CD4-positive, alpha-beta memory T cell (primary cell): ENCODE measurements at regions not wholly inside any gene's neighbourhood (a gene's known extent, or its start where the extent isn't known, plus 50 kb on each side); places are given as distances from the start of the nearest gene placed in this dataset.
"Not testable (repeated sequence)": the region's sequence is repeated elsewhere in the genome, so short reads cannot be mapped to it uniquely, and the experiment has no call there.

ENCODE experiments used
- CTCF ChIA-PET: fragments of 350-600 bp; sonication (Branson Sonifier 250); formaldehyde crosslinking; loops from one replicate; lab custom pipeline; 2021; ENCODE audit warnings: inconsistent platforms; ENCODE audit not compliant: partially characterized antibody; lab: Charles Lee
- POLR2A ChIA-PET: fragments of 350-600 bp; sonication (Branson Sonifier 250); formaldehyde crosslinking; loops from one replicate; lab custom pipeline; 2021; ENCODE audit not compliant: partially characterized antibody; lab: Charles Lee
- DNase-seq, 5 donors: peaks; one replicate each; pipeline versions ENCODE4 v3.0.0 to v3.0.0-alpha.2; 2020 to 2022; ENCODE audit warnings: mixed read lengths in 1 of 5
- H3K27ac ChIP-seq: one replicate; pipeline ENCODE4 v1.7.0; 2013; ENCODE audit warnings: low read depth, low read length
- H3K27me3 ChIP-seq: 2 replicates; pipeline ENCODE4 v1.7.0; 2013; ENCODE audit warnings: mild to moderate bottlenecking, low read length, moderate library complexity; ENCODE audit not compliant: insufficient read depth
- H3K36me3 ChIP-seq: 2 replicates; pipeline ENCODE4 v1.7.0; 2013; ENCODE audit warnings: mild to moderate bottlenecking, low read length, moderate library complexity; ENCODE audit not compliant: insufficient read depth
- H3K4me1 ChIP-seq: 2 replicates; pipeline ENCODE4 v1.7.0; 2013; ENCODE audit warnings: mild to moderate bottlenecking, low read length, moderate library complexity; ENCODE audit not compliant: insufficient read depth
- H3K4me3 ChIP-seq, 2 donors: one replicate each; pipeline ENCODE4 v1.7.0; 2013; ENCODE audit warnings: low read length in 2 of 2, mild to moderate bottlenecking in 1 of 2
- H3K9me3 ChIP-seq, 2 donors: one replicate each; pipeline ENCODE4 v1.7.0; 2013; ENCODE audit warnings: low read length in 2 of 2, control low read depth in 1 of 2; ENCODE audit not compliant: control insufficient read depth in 1 of 2
- H3K27ac Mint-ChIP-seq, 7 donors: one replicate each; pipeline ENCODE4 v1.8.0; 2020 to 2021; ENCODE audit warnings: mixed read lengths in 7 of 7, mild to moderate bottlenecking in 6 of 7, inconsistent platforms in 3 of 7, moderate library complexity in 3 of 7
- H3K27me3 Mint-ChIP-seq, 2 donors: one replicate each; pipeline ENCODE4 v1.8.0; 2020 to 2021; ENCODE audit warnings: mixed read lengths in 2 of 2
- H3K36me3 Mint-ChIP-seq, 2 donors: one replicate each; pipeline ENCODE4 v1.8.0; 2020 to 2021; ENCODE audit warnings: mixed read lengths in 2 of 2, inconsistent platforms in 1 of 2, mild to moderate bottlenecking in 1 of 2
- H3K4me1 Mint-ChIP-seq, 4 donors: one replicate each; pipeline ENCODE4 v1.8.0; 2020 to 2021; ENCODE audit warnings: mixed read lengths in 4 of 4, mild to moderate bottlenecking in 1 of 4
- H3K4me3 Mint-ChIP-seq, 8 donors: one replicate each; pipeline ENCODE4 v1.8.0; 2020 to 2021; ENCODE audit warnings: mixed read lengths in 8 of 8, mild to moderate bottlenecking in 7 of 8, moderate library complexity in 6 of 8, inconsistent platforms in 3 of 8
- H3K9me3 Mint-ChIP-seq, 8 donors: one replicate each; pipeline ENCODE4 v1.8.0; 2020 to 2021; ENCODE audit warnings: mixed read lengths in 8 of 8, mild to moderate bottlenecking in 5 of 8, inconsistent platforms in 3 of 8, moderate library complexity in 1 of 8
- intact Hi-C: fragments of 100-400 bp; cut with micrococcal nuclease; formaldehyde crosslinking; loops from one replicate; pipeline ENCODE4 v1.15.1; 2023

DNA sequence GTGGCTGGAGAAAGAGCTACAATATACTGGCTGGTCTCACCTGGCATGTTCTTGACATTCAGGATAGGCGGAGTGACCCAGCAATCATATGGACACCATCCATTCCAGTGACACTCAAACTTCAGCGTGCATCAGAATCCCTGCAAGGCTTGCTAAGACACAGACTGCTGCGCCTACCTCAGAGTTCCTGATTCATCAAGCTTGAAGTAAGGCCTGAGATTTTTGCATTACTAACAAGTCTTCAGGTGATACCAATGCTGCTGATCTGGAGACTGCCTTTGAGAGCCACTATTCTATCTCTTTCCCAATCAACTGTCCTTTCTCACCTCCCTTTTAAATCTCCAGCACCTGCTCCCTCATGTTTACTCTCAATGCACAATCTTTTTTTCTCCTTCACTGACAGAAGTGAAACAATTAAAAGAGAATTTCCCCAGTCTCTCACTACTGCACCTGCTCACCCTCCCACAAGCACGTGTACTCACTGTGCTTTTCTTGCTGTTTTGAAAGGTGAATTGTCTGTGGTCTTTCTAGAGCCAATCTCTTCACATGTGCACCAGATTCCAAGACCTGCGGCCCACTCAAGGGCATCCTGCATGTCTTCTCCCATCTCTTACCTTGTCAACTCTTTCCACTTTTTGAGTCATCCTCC is 519.2 kb downstream of the TTLL7 start:
- H3K27ac Mint-ChIP-seq, intact Hi-C loops, H3K36me3 Mint-ChIP-seq, H3K27me3 Mint-ChIP-seq, DNase-seq, H3K4me3 Mint-ChIP-seq, H3K27me3 ChIP-seq, H3K4me1 ChIP-seq, CTCF ChIA-PET, H3K36me3 ChIP-seq, H3K9me3 Mint-ChIP-seq, POLR2A ChIA-PET, H3K4me3 ChIP-seq, H3K27ac ChIP-seq, H3K9me3 ChIP-seq, H3K4me1 Mint-ChIP-seq: not testable (repeated sequence)

DNA sequence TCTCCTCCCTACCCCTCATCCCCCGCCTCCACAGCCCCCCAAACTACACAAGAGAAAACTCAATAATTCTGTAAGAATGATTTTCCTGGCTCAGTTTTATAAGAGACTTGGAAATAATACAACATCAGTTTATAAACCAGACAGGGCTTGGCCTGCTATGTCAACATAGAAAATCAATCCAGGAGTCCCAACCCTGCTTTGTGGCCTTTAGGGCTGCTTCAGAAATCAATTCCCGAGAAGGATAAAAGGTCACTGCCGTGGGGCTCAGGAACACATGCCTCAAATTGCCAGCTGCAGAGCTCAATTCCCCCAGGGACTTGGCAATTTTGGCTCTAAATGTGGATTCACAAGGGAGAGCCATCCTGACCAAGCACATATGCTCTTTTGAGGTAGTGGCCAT is 520.8 kb downstream of the TTLL7 start:
- H3K27ac Mint-ChIP-seq, H3K36me3 ChIP-seq, DNase-seq, H3K36me3 Mint-ChIP-seq, POLR2A ChIA-PET, H3K4me1 ChIP-seq, H3K4me3 ChIP-seq, H3K4me1 Mint-ChIP-seq, intact Hi-C loops, CTCF ChIA-PET, H3K27ac ChIP-seq, H3K9me3 Mint-ChIP-seq, H3K9me3 ChIP-seq, H3K4me3 Mint-ChIP-seq, H3K27me3 Mint-ChIP-seq, H3K27me3 ChIP-seq: not testable (repeated sequence)

DNA sequence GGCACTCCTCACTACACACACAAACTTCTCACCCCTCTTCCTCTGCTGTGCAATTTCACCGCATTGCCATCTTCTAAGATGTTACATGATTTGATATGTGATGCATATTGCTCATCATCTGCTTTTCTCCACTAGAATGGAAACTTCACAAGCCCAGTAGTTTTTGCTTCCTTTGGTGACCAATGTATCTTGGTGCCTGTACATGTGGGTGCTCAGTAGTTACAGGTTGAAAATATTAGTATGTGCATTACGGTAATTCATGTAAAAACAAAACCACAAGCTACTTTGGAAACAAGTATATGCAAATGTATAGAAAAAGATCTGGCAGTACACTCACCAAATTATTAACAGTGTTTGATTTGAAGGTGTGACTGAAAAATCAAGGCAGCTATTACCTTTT is 522.4 kb downstream of the TTLL7 start:
- H3K27ac ChIP-seq, H3K36me3 Mint-ChIP-seq, H3K27me3 Mint-ChIP-seq, CTCF ChIA-PET, POLR2A ChIA-PET, DNase-seq, H3K4me3 Mint-ChIP-seq, H3K36me3 ChIP-seq, H3K4me3 ChIP-seq, intact Hi-C loops, H3K9me3 ChIP-seq, H3K27ac Mint-ChIP-seq, H3K4me1 Mint-ChIP-seq, H3K27me3 ChIP-seq, H3K4me1 ChIP-seq, H3K9me3 Mint-ChIP-seq: not testable (repeated sequence)

DNA sequence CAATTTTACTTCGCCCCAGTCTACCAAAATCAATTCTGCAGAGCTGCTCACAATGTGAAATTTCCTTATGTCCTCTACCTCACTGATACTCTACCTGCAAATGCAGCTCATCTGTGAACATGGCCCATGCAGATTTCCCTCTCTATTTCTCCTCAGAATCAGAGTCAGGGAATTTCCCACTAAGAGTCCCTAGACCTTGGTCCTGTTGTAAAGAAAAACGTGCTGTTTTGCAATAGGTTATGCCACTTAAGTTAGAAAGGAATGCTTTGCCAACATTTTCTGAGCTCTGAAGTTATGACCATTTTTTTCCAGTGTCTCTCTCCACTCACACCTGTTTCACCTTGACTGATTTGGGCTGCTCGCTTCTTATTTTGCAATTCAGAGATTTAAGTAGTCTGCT is 524.0 kb downstream of the TTLL7 start:
- intact Hi-C loops, H3K4me3 Mint-ChIP-seq, H3K27me3 Mint-ChIP-seq, H3K9me3 Mint-ChIP-seq, H3K36me3 Mint-ChIP-seq, H3K27ac ChIP-seq, CTCF ChIA-PET, POLR2A ChIA-PET, H3K27me3 ChIP-seq, H3K36me3 ChIP-seq, H3K9me3 ChIP-seq, DNase-seq, H3K4me1 ChIP-seq, H3K4me3 ChIP-seq, H3K4me1 Mint-ChIP-seq: not testable (repeated sequence)
- peak overlapping the region in 1 of 7 donors; percentile 53 for H3K27ac Mint-ChIP-seq

DNA sequence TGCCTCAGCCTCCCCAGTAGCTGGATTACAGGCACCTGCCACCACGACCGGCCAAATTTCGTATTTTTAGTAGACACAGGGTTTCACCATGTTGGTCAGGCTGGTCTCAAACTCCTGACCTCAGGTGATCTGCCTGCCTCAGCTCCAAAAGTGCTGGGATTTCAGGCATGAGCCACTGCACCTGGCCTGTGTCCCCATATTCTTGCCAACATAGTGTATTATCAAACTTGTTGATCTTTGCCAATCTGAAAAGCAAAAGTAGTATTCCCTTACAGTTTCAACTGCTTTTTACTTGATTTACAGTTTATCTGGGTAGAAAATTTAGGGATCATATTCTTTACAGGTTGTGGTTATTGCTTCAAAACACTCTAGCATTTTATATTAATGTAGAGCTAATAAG is 524.9 kb downstream of the TTLL7 start:
- H3K4me1 ChIP-seq, DNase-seq, H3K4me3 Mint-ChIP-seq, H3K36me3 ChIP-seq, H3K4me3 ChIP-seq, H3K27me3 ChIP-seq, H3K27ac ChIP-seq, POLR2A ChIA-PET, H3K9me3 ChIP-seq, H3K9me3 Mint-ChIP-seq, intact Hi-C loops, CTCF ChIA-PET, H3K27ac Mint-ChIP-seq, H3K36me3 Mint-ChIP-seq, H3K27me3 Mint-ChIP-seq, H3K4me1 Mint-ChIP-seq: not testable (repeated sequence)

DNA sequence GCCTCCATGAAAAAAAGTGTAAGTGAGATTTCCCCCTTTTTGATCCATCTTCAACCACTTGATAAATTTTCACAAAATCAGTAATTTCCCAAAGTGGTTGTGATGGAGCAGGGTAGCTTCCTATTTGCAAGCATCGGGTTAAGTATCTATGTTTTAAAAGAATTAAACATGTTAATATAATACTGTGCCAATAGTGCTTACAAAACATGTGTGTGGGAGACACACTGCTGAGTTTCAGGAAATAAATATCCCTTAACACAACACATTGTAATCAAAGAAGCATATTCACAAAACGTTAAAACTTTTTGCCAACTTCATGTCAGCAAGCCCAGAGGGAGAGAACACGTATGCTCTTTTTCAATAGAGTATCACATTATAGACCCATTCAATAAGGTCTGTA is 526.9 kb downstream of the TTLL7 start:
- H3K27me3 ChIP-seq, intact Hi-C loops, H3K4me3 ChIP-seq, DNase-seq, H3K9me3 ChIP-seq, H3K27me3 Mint-ChIP-seq, H3K27ac Mint-ChIP-seq, H3K4me3 Mint-ChIP-seq, H3K9me3 Mint-ChIP-seq, H3K4me1 ChIP-seq, H3K27ac ChIP-seq, H3K36me3 ChIP-seq, POLR2A ChIA-PET, CTCF ChIA-PET, H3K4me1 Mint-ChIP-seq, H3K36me3 Mint-ChIP-seq: not testable (repeated sequence)

DNA sequence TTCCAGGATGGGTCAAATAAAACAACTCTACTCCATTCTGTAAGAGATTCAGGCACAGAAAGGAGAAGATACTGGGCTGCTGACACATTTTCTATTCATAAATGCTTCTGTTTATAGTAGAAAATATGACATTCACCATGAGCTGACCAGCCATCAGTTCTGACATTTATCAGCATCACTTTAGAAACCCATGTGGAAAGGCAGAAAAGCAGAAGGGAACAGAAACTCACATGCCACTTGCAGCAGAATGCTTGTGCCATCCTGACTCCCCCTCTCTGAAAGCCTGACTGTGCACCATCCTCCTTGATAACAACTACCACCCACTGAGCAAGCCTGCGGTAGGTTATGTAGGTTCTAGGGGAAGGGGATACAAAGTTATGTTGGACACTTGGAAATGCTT is 527.7 kb downstream of the TTLL7 start:
- H3K27ac ChIP-seq, POLR2A ChIA-PET, CTCF ChIA-PET, H3K4me1 Mint-ChIP-seq, H3K4me3 ChIP-seq, H3K27me3 Mint-ChIP-seq, H3K4me1 ChIP-seq, H3K9me3 Mint-ChIP-seq, H3K4me3 Mint-ChIP-seq, intact Hi-C loops, H3K27me3 ChIP-seq, H3K36me3 Mint-ChIP-seq, H3K9me3 ChIP-seq, H3K36me3 ChIP-seq, DNase-seq, H3K27ac Mint-ChIP-seq: not testable (repeated sequence)

DNA sequence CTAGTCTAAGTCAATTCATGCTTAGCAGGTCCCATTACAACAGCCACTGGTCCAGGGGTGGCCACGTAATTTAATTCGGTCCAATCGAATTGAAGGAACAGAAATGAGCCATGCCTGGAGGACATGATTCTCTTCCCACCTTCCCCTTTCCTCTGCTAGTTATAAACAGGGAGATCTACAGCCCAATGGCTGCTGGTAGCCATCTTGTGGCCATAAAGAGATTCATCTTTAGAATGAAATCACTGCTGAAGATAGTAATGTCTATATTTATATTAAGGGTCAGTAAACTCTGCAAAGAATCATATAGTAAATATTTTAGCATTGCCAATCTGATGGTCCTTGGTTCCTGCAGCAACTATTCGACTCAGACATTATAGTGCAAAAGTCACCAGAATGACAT is 530.6 kb downstream of the TTLL7 start:
- H3K9me3 Mint-ChIP-seq, intact Hi-C loops, H3K27me3 ChIP-seq, H3K9me3 ChIP-seq, H3K4me1 ChIP-seq, POLR2A ChIA-PET, H3K36me3 Mint-ChIP-seq, H3K4me3 ChIP-seq, H3K27ac ChIP-seq, H3K27me3 Mint-ChIP-seq, DNase-seq, H3K27ac Mint-ChIP-seq, H3K36me3 ChIP-seq, CTCF ChIA-PET, H3K4me3 Mint-ChIP-seq, H3K4me1 Mint-ChIP-seq: not testable (repeated sequence)
